ENCODE measurements at regions not wholly inside any gene's neighbourhood (a gene's known extent, or its start where the extent isn't known, plus 50 kb on each side); places are given as distances from the start of the nearest gene placed in this dataset.
A peak's percentile ranks its signal among the peaks of the same experiment; 100 is the strongest.
"Not testable (repeated sequence)": the region's sequence is repeated elsewhere in the genome, so short reads cannot be mapped to it uniquely, and the experiment has no call there.

DNA sequence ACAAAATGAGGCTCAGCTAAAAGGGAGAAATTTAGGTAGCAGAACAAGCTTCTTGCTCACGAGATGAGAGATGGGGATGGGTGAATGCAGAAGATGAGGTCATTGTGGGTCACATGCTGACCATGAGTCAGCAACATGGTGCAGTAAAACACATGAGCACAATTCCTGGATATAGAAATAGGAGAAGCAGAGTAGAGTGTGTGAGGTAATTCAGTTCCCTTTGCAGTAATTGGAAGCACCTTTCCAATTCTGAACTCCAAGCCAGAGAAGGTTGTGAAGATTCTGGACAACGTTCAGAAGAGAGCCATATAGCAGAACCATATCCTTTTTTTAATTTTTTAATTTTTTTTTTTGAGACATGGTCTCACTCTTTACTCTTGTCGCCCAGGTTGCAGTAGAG, 62.0 kb upstream of the LMNTD1 start:
- DNase-seq = peak; percentile 83

GRCh38 chr12:25616286-25616685, 63.2 kb upstream of the LMNTD1 start:
- no peak for DNase-seq

DNA sequence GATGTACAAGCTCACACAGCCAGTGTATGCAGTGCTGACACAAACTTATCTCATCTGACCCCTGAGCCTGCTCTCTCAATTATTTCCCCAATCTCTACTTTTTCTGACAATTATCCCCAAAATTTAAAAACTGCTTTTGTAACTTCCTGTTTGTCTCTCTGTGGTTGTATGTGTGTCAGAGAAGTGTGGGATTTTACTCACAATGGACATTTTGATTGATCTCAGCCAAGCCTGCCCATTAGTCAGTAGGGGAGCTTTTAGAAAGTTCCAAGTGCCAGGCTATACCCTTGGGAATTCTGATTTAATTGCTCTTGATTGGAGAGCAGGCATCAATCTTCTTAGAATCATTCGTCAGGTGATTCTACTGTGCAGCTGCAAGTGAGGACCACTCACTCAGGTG, 64.9 kb upstream of the LMNTD1 start:
- no peak for DNase-seq

- no peak for DNase-seq
Observed at GRCh38 chr12:25623816-25624215, 70.7 kb upstream of the LMNTD1 start.

DNA sequence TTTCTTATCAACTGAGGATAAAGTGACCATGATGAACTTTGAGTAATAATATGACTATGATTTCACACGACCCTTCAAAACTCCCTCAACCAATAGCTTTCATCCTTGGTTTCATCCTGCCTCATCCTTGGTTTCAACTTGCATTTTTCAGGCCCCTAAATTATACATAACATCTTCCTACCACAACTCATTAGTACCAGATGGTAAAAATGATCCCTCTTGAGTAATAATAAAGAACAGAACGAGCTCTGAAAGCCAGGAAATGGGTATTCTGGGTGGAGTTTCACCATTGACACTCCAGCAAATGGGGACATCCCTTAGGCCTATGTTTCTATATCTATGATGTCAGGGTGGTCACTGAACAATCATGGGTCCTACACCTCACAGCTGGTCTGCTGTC, 72.1 kb upstream of the LMNTD1 start:
- DNase-seq = peak; percentile 57

- DNase-seq = no peak
Observed at GRCh38 chr12:25629341-25629740, 76.3 kb upstream of the LMNTD1 start.

DNA sequence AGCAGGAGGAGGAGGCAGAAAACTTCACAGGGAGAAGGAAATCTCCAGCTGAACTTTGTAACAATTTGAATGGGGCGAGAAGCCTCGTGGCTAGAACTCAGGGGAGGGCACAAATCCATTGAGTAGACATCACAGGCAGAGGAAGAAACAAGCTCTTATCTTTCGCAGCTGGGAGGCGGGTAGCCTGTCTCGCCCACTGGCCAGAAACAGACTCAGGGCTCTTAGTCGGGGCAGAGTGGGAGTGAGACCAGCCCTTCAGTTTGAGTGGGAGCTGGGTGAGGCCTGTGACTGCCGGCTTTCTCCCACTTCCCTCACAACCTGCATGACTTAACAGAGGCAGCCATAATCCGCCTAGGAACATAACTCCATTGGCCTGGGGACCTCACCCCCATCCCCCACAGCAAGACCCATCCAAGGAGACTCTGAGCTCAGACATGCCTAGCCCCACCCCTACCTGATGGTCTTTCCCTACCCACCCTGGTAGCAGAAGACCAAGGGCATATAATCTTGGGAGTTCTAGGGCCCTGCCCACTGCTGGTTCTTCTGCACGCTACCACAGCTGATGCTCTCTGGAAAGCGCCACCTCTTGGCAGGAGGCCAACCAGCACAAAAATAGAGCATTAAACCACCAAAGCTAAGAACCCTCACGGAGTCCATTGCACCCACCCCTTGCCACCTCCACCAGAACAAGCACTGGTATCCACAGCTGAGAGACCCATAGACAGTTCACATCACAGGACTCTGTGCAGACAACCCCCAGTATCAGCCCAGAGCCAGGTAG, 77.8 kb upstream of the LMNTD1 start:
- not testable (repeated sequence) for DNase-seq

- DNase-seq = not testable (repeated sequence)
Observed at GRCh38 chr12:25633149-25633548, 80.1 kb upstream of the LMNTD1 start.

DNA sequence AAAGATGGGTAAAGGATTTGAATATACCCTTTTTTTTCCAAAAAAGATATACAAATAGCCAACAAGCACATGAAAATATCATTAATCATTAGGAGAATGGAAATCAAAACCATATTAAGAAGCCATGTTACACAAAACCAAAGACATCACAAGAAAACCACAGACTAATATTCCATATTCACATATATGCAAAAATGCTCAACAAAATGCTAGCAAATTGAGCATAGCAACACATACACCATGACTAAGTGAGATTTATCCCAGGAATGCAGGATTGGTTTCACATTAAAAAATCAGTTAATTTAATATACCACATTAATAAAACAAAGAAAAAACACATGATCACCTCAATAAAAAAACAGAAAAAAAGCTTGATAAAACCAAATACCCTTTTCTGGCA, 84.7 kb upstream of the LMNTD1 start:
- DNase-seq = no peak

GRCh38 chr12:25639406-25639805, 86.3 kb upstream of the LMNTD1 start:
- DNase-seq = no peak

DNA sequence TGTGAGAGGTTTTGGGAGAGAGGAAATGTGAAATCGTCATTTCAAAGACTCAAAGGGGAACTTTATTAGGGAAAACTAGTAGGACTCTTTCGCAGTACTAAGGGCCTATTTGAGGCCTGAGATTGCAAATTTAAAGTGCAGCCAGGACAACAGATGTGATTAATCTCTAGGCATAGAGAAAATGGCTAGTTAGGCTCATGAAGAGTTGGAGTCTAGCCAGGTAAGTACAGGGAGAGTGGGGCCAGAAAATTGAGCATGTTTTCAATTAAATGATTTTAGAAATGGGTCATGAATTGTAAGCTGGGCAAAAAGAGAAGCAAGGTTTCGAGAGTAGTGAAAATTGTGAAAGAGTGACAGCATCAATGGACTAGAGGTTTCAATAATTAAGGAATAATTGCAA, 91.9 kb upstream of the LMNTD1 start:
- DNase-seq = peak; percentile 64

GRCh38 chr12:25645427-25645826, 92.3 kb upstream of the LMNTD1 start:
- DNase-seq = no peak

- no peak for DNase-seq
Observed at GRCh38 chr12:25651931-25652330, 98.8 kb upstream of the LMNTD1 start.

DNA sequence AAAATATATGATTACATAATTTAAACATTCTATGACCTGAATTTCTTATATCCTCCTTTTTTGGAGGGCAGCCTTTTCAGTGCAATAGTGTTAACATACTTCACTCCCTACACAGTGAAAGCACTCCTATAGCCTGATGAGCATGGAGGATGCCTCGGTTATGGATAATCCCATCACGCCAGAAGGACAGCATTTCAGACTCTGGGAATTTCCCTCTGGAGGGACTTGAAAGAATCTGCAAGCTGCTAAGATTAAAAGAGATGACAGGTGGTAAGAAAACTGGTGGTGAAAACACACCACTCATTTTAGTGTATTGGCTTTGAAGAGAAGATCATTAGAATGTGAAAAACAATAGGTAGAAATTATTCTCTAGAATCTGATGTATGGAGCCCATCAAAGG, 99.3 kb upstream of the LMNTD1 start:
- DNase-seq = no peak

DNA sequence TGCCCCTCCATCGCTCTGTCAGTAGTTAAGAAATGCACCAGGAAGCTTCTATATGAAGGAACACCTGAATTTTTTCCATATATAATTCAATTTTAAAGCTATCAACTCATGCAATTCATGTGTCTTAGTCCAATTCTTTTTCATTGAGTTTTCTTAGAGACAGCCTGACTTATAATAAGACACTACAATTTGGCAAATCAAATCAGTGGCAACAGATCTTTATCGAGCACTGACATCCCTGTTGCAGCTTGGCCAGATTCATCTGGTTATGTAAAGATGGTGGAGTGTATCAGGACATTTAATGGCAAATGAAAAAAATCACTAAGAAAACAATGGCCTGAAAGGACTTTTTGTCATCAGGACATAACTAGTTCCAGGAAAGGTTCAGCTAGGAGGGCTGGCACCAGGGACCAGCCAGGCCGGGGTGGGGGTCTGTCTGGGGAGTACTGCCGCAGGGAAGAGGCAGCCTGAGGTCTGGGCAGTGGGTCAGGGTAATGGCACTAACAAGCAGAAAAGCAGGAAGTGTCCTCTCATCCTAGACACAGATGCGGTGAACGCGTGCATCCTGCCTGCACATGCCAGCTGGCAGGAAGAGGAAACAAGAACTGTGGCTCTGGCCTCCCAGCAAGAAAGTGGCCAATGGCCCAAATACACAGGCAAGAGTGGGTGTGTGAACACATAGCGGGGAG, 100.5 kb upstream of the LMNTD1 start:
- DNase-seq = no peak

DNA sequence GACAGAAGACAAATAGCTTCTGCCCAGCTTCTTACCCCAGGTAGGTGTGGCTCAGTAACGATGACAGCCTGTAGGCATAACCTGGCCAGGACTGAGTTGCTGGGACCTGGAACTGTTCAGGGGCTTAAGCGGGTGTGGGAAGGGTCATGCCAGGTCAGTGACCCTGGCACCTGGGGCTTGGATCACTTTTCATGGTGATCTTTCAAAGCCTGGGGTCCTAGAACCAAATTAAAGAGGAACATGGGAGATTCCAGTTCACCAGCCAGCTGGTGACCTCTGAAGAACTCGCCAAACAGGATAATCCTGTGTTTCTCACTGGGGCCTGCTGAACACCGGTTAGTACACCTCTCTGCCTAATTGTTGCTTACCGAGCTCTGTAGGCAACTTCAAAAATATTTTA, 102.6 kb upstream of the LMNTD1 start:
- no peak for DNase-seq

GRCh38 chr12:25659621-25660020, 106.5 kb upstream of the LMNTD1 start:
- no peak for DNase-seq

DNA sequence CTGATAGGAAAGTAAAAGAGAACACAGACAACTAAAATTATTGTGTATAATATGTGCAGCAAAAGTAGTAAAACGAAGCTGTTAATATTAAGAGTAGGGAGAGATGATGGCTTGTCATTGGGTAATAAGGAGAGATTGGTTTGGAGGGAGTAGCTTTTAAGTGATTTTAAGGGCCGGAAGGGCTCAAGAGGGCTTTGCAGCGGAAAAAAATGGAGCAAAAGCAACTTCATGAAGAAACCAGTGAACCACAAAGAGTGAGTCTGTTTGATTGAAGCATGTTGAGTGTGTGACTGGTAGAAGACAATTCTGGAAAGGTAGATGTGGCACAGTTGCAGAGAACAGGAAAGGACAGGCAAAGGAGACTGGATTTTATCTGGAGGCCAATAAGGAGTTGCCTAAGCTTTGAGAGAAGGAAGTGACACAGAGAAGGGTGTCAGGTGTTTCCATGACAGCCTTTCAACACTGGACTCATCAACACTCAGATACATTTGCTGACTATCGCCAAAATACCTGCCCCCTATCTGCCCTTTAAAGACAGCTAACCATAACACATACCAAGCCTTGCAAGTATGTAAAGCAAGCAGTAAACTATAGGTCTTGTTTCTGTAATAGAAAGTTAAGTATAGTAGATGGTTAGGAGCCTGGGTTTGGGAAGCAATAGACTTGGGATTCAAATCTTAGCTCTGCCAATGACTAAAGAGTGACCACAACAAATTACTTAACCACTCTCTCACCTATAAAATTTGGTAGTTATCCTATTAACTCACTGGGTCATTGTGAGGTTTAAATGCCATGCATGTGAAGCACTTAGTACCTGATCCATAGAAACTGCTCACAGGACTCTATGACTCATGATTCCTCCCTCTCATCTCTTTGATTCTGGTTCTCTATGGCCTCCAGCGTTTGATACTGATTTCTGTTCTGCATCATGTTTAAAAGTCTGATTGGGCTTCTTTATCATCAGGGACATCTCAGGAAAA, 117.3 kb upstream of the LMNTD1 start:
- DNase-seq = no peak

DNA sequence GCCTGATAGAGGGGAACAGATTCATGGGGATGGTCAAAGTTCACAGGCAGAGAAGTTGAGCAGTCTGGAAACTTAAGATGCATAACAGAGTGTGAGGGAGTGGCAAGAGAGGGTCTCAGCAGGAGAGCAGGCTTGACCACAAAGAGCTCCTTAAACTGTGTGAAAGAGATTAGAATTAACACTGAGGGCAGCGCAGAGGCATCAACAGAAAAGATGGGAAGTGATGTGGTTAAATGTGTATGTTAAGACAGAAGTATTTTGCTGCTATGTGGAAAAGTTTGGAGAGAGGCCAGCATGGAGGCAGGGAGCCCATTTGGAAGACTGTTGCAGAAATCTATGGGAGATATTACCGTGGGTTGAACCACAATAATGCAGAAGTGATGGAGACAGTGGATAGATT, 122.7 kb upstream of the LMNTD1 start:
- DNase-seq = peak; percentile 71

DNA sequence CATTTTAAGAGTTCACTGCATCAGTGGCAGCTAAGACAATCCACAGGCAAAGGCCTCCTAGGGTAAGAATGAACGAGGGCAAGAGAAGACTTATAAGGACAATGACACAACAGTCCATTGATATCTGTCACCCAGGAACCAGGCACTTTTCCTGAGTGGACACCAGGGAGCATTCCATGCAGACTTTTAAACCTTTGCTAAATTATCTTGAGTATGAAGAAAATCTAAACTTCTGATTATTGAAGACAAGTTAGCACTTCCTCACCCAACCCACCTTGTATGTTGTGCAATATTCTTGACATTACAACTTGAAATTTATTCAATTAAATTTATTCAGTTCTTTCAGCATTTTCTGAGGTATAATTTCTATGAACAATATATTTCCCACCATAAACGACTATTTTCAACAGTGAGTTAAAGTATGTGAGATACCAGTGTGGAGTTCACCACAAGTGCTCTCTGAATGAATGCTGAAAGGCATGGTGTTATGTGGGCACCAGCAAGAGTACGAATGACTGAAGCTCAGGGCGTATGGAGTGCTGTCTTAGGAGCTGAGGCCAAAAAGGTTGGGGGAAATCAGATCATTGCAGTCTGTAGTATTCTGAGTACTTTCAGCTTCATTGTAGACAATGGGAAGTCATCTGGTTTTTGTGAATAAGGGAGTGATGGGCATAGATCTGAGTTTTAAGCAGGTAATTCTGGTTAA, 124.3 kb upstream of the LMNTD1 start:
- no peak for DNase-seq

- no peak for DNase-seq
Observed at GRCh38 chr12:25681580-25681979, 128.5 kb upstream of the LMNTD1 start.

DNA sequence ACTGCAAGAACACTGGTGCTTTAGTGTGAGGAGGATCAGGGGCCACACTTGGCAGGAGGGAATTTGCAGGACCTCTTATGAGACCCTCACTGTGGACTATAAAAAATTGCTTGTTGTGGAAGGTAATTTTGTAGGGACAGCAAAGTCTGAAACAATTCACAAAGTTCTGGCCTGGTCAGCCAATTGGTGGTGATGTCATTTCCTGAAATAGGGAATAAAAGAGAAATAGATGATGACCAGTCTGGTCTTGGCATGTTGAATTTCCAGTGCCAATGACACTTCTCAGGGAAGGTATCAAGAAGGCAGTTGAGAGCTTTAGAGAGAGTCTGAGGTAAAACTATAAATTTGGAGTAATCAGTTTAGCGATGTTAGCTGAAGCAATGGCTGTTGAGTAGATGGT, 129.3 kb upstream of the LMNTD1 start:
- DNase-seq = no peak

DNA sequence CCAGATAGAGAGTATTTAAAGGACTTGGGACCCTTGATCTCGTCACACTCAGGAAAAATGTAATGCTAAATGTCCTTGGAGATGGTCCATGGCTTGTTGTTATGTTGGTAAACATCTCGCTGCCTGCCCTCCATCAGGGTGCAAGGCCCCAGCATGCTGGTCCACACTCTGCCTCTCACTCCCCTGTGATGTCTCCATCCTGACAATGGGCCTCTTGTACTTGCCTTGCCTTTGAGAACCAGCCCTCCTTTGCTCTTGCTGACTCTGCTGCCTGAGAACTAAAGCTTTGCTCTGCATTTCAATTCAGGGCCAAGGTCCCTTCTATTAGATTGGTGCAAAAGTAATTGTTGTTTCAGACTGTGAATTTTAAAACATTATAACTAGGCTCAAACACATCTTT, 131.0 kb upstream of the LMNTD1 start:
- DNase-seq = no peak
